GM10266 (cell line): ENCODE measurements at regions not wholly inside any gene's neighbourhood (a gene's known extent, or its start where the extent isn't known, plus 50 kb on each side); places are given as distances from the start of the nearest gene placed in this dataset.
"Not testable (repeated sequence)": the region's sequence is repeated elsewhere in the genome, so short reads cannot be mapped to it uniquely, and the experiment has no call there.

Experiments used
- DNase-seq: peaks from one replicate; pipeline ENCODE4 v3.0.0; 2012; ENCODE audit errors: extremely low spot score
- TF ChIP-seq, protein P1 (sequence below): IDR thresholded peaks from 2 replicates; pipeline ENCODE4 v1.5.1; 2012; ENCODE audit warnings: mild to moderate bottlenecking, low read depth; ENCODE audit not compliant: control insufficient read depth, insufficient read depth; ENCODE audit errors: missing control alignments

DNA sequence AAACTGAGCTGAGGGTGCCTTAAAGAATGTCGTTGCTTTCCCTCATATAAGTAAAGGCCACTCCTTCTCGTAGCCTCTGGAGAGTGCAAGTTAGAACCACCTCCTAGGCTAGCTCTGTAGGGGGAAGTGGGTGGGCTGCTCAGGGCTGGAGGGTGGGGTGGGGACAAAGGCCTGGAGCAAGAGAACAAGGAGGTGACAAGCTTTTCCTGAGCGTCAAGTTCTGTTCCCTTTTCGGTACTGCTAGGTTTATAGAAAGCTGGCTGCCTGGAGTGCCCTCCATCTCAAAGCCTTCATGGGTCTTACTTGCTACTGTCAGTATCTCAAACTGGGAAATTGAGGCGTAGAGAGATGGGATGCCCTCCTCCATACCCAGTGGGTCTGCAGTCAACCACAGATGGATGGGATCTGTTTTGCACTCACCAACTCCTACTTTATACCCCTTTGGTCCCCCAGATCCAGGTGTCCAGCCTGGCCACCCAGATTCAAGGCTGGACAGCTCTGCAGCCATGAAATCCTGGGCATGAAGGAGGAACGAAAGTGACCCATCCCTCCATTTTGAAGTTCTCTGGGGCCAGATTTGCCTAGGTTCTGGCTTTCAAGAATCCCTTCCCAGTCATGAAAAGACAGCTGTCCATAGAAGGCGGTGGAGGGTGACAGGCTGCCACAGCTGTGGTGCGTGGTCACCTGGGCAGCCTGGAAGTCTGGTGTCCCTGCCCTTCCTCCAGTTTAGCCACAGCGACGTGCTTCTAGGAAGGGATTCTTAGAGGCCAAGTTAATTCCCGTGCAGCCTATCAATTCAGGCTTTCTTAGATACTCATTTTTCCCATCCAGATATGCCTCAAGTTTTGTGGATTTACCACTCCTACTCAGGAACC lies 117.8 kb downstream of the CRLF3 start:
- DNase-seq: not testable (repeated sequence)

DNA sequence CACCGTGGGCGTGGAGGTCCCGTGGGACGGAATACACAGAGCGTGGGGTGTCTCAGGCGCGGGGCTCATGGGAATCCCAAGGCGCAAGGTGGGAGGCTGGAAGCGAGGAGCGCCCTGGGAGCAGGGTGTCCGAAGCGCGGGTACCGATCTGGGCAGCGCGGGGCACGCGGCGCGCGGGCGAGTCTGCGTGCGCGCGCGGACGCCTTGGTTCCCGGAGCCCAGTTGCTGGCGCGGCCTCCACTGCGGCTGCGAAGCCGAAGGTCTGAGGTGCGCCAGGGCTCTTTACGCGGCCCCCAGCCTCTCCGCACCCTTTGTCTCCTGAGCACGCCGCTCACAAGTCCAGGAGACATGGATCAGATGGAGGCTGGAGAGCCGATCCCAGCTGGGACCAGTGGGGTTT lies 118.5 kb downstream of the CRLF3 start:
- DNase-seq: not testable (repeated sequence)

DNA sequence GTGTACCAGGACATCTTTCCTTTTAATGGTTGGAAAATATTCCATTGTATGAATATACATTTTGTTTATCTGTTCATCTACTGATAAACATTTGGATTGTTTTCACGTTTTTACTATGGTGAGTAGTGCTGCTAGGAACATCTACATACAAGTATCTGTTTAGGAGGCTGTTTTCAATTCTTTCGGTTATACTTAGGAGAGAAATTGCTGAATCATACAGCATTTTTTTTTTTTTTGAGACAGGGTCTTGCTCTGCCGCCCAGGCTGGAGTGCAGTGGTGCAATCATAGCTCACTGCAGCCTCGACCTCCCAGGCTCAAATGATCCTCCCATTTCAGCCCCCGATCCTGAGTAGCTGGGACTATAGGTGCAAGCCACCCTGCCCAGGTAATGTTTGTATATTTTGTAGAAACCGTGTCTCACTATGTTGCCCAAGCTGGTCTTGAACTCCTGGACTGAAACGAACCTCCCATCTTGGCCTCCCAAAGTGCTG lies 122.9 kb downstream of the CRLF3 start:
- DNase-seq: no peak
- TF ChIP-seq, protein P1, sequence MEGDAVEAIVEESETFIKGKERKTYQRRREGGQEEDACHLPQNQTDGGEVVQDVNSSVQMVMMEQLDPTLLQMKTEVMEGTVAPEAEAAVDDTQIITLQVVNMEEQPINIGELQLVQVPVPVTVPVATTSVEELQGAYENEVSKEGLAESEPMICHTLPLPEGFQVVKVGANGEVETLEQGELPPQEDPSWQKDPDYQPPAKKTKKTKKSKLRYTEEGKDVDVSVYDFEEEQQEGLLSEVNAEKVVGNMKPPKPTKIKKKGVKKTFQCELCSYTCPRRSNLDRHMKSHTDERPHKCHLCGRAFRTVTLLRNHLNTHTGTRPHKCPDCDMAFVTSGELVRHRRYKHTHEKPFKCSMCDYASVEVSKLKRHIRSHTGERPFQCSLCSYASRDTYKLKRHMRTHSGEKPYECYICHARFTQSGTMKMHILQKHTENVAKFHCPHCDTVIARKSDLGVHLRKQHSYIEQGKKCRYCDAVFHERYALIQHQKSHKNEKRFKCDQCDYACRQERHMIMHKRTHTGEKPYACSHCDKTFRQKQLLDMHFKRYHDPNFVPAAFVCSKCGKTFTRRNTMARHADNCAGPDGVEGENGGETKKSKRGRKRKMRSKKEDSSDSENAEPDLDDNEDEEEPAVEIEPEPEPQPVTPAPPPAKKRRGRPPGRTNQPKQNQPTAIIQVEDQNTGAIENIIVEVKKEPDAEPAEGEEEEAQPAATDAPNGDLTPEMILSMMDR: no peak

DNA sequence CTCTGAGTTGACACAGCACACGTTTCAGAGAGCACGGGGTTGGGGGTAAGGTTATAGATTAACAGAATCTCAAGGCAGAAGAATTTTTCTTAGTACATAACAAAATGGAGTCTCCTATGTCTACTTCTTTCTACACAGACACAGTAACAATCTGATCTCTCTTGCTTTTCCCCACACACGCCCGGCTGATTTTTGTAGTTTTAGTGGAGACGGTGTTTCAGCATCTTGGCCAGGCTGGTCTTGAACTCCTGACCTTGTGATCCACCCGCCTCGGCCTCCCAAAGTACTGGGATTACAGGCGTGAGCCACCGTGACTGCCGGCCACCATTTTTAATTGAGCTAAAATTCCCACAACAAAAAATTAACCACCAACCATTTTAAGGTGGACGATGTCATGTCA lies 123.7 kb downstream of the CRLF3 start:
- not testable (repeated sequence) for DNase-seq

DNA sequence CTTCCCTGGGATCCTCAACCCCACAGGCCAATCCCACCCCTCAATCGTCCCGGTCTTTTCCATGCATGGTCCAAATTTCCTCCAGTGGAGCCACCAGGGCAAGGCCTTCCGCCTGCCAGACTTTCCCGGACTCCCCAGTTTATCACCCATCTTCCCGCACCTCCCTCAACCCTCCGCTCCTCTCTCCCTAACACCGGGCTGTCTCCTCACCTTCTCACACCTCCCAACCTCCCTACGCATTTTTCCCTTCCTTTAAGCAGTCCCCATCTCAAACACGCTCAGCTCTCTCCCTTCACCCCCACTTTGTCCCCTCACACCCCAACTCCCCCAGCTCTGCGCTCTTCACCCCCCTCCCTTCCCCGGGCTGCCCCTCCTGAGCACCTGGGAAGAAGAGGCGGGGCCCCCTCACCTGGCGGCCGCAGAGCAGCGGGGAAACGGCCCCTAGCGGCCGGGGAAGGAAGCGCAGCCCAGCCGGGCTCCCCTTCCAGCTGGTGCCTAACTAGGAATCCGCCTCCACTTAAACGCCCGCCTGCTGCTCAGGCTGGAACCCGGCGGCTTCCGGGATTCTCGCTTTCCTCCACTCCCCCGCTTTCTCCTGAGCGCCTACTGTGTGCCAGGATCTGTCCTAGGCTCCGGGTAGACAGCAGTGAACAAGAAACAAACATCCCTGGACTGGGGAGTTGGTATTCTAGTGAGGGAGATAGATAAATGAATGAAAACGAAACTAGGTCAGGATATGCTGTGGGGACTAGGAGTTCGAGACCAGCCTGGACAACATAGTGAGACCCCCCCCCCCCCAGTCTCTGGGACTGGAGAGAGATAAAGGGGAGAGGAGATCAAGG lies 126.7 kb downstream of the CRLF3 start:
- TF ChIP-seq, protein P1: peak; percentile 90
- peak; percentile 64 for DNase-seq

DNA sequence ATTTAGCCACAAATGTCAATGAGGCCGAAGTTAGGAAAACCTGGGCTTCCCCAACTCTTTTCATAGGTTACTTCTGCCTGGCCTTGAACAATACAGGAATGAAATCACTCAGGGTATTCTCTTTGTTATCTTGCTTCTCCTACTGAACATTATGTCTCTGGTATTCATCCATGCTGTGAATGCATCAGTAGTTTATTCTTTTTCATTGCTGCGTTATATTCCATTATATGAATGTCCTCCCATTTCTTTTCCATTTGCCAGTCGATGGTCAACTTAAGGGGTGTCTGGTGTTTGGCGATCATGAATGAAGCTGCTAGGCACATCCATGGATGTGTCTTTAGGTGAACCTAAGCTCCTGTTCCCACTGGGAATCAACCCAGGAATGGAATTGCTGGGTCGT lies 128.3 kb downstream of the CRLF3 start:
- TF ChIP-seq, protein P1: no peak
- DNase-seq: no peak

DNA sequence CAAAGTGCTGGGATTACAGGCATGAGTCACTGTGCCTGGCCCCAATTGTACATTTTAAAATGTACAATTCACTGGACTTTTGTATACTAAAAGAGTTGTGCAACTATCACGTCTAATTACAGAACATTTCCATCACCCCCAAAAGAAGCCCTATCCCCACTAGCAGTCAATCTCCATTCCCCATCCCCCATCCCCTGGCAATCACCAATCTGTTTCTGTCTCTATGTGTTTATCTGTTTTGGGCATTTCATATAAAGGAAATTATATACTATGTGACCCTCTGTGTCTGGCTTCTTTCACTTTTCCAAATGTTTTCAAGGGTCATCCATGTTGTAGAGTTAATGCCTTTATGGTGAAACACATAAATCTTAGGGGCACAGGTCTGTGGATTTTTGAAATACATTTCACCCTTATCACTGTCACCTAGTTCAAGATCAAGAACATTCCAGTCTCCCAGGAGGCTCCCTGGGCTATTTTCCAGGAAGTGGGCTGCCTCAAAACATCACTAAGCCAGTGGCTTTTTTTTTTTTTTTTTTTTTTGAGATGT lies 129.2 kb downstream of the CRLF3 start:
- DNase-seq: not testable (repeated sequence)

DNA sequence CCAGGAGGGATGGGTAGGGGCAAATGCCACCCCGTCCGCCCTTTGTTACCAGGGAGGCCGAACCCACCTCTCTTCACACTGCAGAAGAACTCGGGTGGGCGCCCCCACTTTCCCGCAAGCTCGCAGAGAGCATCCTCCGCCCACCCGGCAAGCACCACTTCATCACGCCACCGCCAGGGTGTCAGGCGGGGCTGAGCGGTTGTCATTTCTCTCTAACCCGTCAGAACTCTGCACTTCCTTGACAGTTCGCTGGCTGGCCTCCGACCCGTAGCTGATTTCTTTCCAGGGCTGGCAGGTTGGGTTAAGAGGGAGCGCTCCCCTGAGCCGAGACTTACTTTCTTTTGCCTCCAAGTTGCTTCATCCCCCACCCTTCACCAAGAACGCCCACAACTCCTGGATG lies 130.7 kb downstream of the CRLF3 start:
- not testable (repeated sequence) for DNase-seq
- TF ChIP-seq, protein P1: peak; percentile 27

DNA sequence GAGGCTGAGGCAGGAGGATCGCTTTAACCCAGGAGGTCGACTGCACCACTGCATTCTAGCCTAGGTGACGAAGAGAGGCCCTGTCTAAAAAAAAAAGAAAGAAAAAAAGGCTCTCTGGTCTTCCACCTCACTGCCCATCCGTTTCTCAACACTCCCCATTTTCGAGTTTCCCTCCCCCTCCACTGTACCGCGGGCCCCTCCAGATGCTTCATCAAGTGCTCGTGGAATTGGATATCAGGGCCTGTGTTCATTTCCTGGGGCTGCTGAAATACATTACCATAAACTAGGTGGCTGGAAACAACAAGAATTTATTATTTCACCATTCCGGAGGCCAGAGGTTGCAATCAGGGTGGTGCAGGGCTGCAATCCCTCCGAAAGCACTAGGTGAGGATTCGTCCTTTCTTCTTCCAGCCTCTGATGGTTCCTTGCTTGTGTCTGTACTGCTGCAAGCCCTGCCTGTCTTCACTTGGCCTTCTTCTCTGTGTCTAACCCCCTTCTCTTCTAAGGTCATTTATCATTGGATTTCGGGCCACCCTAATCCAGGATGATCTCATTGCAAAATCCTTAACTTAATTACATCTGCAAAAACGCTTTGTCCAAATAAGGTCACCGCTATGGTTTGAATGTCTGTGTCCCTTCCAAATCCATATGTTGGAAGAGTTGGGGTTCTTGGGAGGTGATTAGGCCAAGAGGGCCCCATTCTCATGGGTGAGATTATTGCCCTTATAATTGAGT lies 135.1 kb downstream of the CRLF3 start:
- DNase-seq: not testable (repeated sequence)

DNA sequence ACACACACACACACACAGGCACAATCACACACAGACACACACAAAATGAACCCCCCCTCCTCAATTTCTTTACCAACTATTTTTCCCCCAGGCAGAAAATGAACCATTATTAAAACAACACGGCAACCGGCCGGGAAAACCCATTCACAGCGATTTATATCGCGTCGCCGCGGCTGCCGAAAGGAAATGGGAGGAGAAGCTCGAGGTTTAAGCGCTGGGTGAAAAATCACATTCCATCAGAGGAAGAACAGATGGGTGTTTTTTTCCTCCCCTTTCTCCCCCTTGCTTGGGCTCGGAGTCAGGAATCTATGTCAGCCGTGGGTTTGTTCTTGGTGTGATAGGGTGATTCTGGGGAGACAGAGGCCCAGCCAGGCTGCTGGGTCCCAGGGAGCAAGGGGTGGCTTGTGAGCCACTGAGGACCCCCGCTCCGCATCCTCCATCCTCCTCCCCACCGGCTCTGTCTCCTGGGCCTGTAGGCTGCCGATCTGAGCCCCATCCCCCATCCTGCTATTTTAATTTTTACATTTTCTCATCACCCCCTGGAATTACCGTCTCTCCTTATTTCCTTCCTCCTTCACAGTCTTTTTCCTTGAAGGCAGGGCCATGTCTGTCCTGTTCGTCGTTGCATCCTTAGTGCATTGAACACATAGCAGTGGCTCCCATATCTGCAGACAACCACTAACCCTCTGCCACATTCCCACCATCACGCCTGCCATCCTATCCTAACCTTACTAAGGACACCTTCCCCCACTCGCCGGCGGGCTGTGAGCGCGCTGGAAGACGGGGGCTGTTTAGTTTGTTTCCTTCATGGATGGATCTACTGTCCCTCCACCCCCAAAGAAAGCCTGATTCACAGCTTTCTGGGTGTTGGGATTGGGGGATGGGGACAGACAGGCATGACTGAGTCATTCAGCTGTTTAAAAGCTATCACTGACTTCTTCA lies 137.7 kb downstream of the CRLF3 start:
- not testable (repeated sequence) for DNase-seq

DNA sequence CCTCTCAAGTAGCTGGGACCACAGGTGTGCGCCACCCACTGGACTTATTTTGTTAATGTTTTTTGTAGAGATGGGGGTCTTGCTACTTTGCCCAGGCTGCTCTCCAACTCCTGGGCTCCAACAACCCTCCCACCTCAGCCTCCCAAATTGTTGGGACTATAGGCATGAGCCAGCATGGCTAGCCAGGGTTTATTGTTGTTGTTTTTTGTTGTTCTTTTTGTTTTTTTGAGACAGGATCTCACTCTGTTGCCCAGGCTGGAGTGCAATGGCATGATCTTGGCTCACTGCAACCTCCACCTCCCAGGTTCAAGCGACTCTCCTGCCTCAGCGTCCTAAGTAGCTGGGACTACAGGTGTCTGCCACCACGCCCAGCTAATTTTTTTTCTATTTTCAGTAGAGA lies 142.2 kb downstream of the CRLF3 start:
- DNase-seq: not testable (repeated sequence)

DNA sequence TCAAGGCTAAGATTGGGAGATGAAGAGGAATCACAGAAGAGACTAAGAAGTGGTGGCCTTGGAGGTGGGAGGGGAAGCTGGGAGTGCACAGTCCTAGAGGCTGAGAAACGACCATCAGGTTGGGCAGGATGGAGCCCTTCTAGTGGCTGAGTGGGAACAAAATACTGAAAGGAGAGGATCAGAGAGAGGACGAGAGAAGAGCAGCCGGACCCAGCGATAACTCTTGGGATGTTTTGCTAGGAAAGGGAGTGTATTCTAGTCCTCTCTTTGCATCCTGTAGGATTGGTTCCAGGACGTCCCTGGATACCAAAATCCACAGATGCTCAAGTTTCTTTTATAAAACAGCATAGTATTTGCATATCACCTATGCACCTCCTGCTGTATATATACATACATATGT lies 143.8 kb downstream of the CRLF3 start:
- not testable (repeated sequence) for DNase-seq
